ENCODE measurements at regions not wholly inside any gene's neighbourhood (a gene's known extent, or its start where the extent isn't known, plus 50 kb on each side); places are given as distances from the start of the nearest gene placed in this dataset.

- POLR2A ChIA-PET = no interaction called here
- H3K4me2 ChIP-seq (ENCODE audit: insufficient read depth, low read length) = no peak overlapping the region
- no peaks in the 10 kb centered on the region for H3K9me1 ChIP-seq (ENCODE audit: control insufficient read depth, insufficient read depth, low read length)
- no peaks in the 10 kb centered on the region for H3K36me3 ChIP-seq (ENCODE audit: control insufficient read depth, insufficient read depth, low read length)
- no TSS peak for BruUV-seq (replicated peaks)
- no peaks in the 10 kb centered on the region for H3K4me1 ChIP-seq (replicated peaks in 1 of 2; ENCODE audit: control insufficient read depth in 2 of 2, insufficient read depth in 2 of 2, low read length in 2 of 2)
- no peaks in the 10 kb centered on the region for H3K79me2 ChIP-seq (ENCODE audit: control insufficient read depth, insufficient read depth, low read length)
- in situ Hi-C loops (cut with MboI) = no loop called here
- no peaks in the 10 kb centered on the region for H3K27me3 ChIP-seq (ENCODE audit: control insufficient read depth in 2 of 2, insufficient read depth in 2 of 2, low read length in 2 of 2)
- H3K4me3 ChIP-seq = no peak overlapping the region
- CTCF ChIA-PET (ENCODE audit: low intra/inter-chr PET ratio) = no interaction called here
- H3K27ac ChIP-seq (ENCODE audit: extremely low read depth, low read depth, low read length) = no peak overlapping the region
- no peak overlapping the region for H3K9ac ChIP-seq (ENCODE audit: insufficient read depth in 1 of 2, low read depth in 2 of 2, low read length in 2 of 2)
- intact Hi-C loops (cut with micrococcal nuclease) = no loop called here
- FAIRE-seq (no peak), DNase-seq (ENCODE audit: extremely low read depth in 1 of 4, low spot score in 3 of 4) (no peak), ATAC-seq (no peak)
- 0% methylated on average over 1 of the region's 1 CpG for WGBS (ENCODE audit: insufficient coverage, low coverage, missing lambda C conversion rate)
- H4K20me1 ChIP-seq (replicated peaks; ENCODE audit: control insufficient read depth, insufficient read depth, low read length) = no peaks in the 10 kb centered on the region
- no peaks in the 10 kb centered on the region for H3K9me3 ChIP-seq (replicated peaks; ENCODE audit: control insufficient read depth, insufficient read depth, low read depth, low read length)
- H2AFZ ChIP-seq (ENCODE audit: low read depth, low read length) = no peak overlapping the region
- TF ChIP-seq RFX5 (IDR thresholded peaks at IDR 0.05; ENCODE audit: low read depth, low read length) = no peak
- no peak for TF ChIP-seq PREB (CRISPR knock-in tag; IDR thresholded peaks at IDR 0.05)
- no peak for TF ChIP-seq DPF2 (IDR thresholded peaks at IDR 0.05)
- TF ChIP-seq MCM3 (IDR thresholded peaks at IDR 0.05) = no peak
- no peak for TF ChIP-seq MGA (IDR thresholded peaks at IDR 0.05)
- TF ChIP-seq FOXM1 (IDR thresholded peaks at IDR 0.05; ENCODE audit: low read depth) = no peak
- no peak for TF ChIP-seq FOXM1 (CRISPR knock-in tag; IDR thresholded peaks at IDR 0.05; ENCODE audit: low read depth)
- no peak for TF ChIP-seq NFIX (CRISPR knock-in tag; IDR thresholded peaks at IDR 0.05; ENCODE audit: low read depth)
- no peak for TF ChIP-seq MEIS2 (IDR thresholded peaks at IDR 0.05; ENCODE audit: partially characterized antibody)
- TF ChIP-seq CBX8 (IDR thresholded peaks at IDR 0.05; ENCODE audit: borderline replicate concordance, extremely low read depth, low read depth, low read length, poor library complexity, severe bottlenecking) = no peak
- TF ChIP-seq NR2C1 (IDR thresholded peaks at IDR 0.05) = no peak
- no peak for TF ChIP-seq NR2C1 (tag; IDR thresholded peaks at IDR 0.05)
These were observed 55.9 kb upstream of the HHIP start for GRCh38 chr4:144590020-144590419.
